Heart left ventricle (tissue), 16 donors: ENCODE measurements at regions not wholly inside any gene's neighbourhood (a gene's known extent, or its start where the extent isn't known, plus 50 kb on each side); places are given as distances from the start of the nearest gene placed in this dataset.
"Not testable (repeated sequence)": the region's sequence is repeated elsewhere in the genome, so short reads cannot be mapped to it uniquely, and the experiment has no call there.

Experiments used
- ATAC-seq, 4 donors: fragments of 200-7000 bp; cut with Tn5 transposase; one replicate each; pipeline ENCODE4 v1.9.1; 2020 to 2022; ENCODE audit warnings: moderate library complexity in 4 of 4, mild to moderate bottlenecking in 3 of 4, moderate number of reproducible peaks in 1 of 4
- DNase-seq, 5 donors: peaks; one replicate each; pipeline ENCODE4 v3.0.0-alpha.2; 2020
- H3K27ac ChIP-seq, 12 donors: fragments of 200-600 bp; sonication (generic) in 4 of 12; one replicate each; pipeline versions ENCODE4 v1.5.0 to v1.8.0; 2016 to 2022; ENCODE audit warnings: mild to moderate bottlenecking in 2 of 12
- H3K27me3 ChIP-seq, 9 donors: fragments of 200-600 bp; sonication (generic) in 2 of 9; one replicate each; pipeline versions ENCODE4 v1.5.1 to v1.8.0; 2016 to 2022; ENCODE audit warnings: mild to moderate bottlenecking in 3 of 9
- H3K36me3 ChIP-seq, 9 donors: fragments of 200-600 bp; sonication (generic) in 2 of 9; one replicate each; pipeline versions ENCODE4 v1.5.0 to v1.8.0; 2018 to 2022; ENCODE audit warnings: mild to moderate bottlenecking in 2 of 9
- H3K4me1 ChIP-seq, 12 donors: fragments of 200-600 bp; sonication (generic) in 4 of 12; one replicate each; pipeline versions ENCODE4 v1.5.0 to v1.8.0; 2016 to 2022; ENCODE audit warnings: mild to moderate bottlenecking in 3 of 12
- H3K4me3 ChIP-seq, 12 donors: fragments of 200-600 bp; sonication (generic) in 4 of 12; one replicate each; pipeline versions ENCODE4 v1.5.0 to v1.8.0; 2017 to 2022; ENCODE audit warnings: mild to moderate bottlenecking in 9 of 12, moderate library complexity in 4 of 12
- H3K9me3 ChIP-seq, 12 donors: fragments of 200-600 bp; sonication (generic) in 4 of 12; one replicate each; pipeline versions ENCODE4 v1.5.0 to v1.8.0; 2016 to 2022; ENCODE audit warnings: mild to moderate bottlenecking in 1 of 12
- CTCF ChIP-seq, 12 donors: fragments of 200-600 bp; sonication (generic) in 4 of 12; IDR thresholded peaks; one replicate each; pipeline versions ENCODE4 v1.5.0 to v1.8.0; 2018 to 2022; ENCODE audit warnings: antibody characterized with exemption in 12 of 12, mild to moderate bottlenecking in 5 of 12
- POLR2A ChIP-seq, 2 donors: fragments of 450-650 bp; IDR thresholded peaks; one replicate each; pipeline ENCODE4 v1.6.1; 2017; ENCODE audit warnings: antibody characterized with exemption in 2 of 2, mild to moderate bottlenecking in 2 of 2, moderate library complexity in 2 of 2
- WGBS, 4 donors: extraction: QIAGEN DNeasy Blood & Tissue Kit in 2 of 4; methylation state at CpG; one replicate each; pipeline versions ENCODE4 v1.1.5 to v1.1.7; 2013 to 2018; 5-methylcytosine and 5-hydroxymethylcytosine counted together
- intact Hi-C, 10 donors: fragments of 100-400 bp; cut with DNase I; formaldehyde crosslinking; loops; one replicate each; pipeline versions ENCODE4 v1.11.1 to v1.14.2; 2022
- donor health status: ischemic (EF 13 %, LVEDD 7.1; RV severe dilation, severe dysfunction).
- donor health status: healthy with polysubstance abuse.
- donor health status: DM: no; HTN: yes; CAD: no.
- donor health status: DM: no; HTN: no; CAD: no.
- donor health status: ischemic (EF 25% LVEDD 6.9; RV normal size, moderate dysfunction).
- donor health status: ischemic (EF 25% LVEDD 5.7; RV mildly dilated, moderate dysfunction).
- donor health status: healthy.
- donor health status: DM: yes; HTN: yes; CAD: no.
- donor health status: ischemic (EF 35%, LVEDD 5.7; RV mildly dilated, moderate dysfunction).
- donor health status: nonischemic (EF 11% LVEDD 7.7; RV severe dilation, severe dysfunction).
- donor health status: DM: yes; HTN: yes; CAD: no.
- donor health status: PGD.
- donor health status: ischemic (EF 29% LVEDD 5.4; RV normal size, mild dysfunction).
- donor health status: nonischemic (EF 23%, LVEDD 6.1; RV moderate dilation, normal function).

- H3K4me1 ChIP-seq, result no peaks in the 10 kb centered on the region
- TF ChIP-seq CTCF (IDR thresholded peaks at IDR 0.05), result no peak
- no peak for TF ChIP-seq POLR2A (IDR thresholded peaks at IDR 0.05)
- H3K9me3 ChIP-seq, result peaks cover 0 to 10% (median 0%) of the 10 kb centered on the region in 12 donors
- peaks cover 0 to 4% (median 0%) of the 10 kb centered on the region in 9 donors for H3K27me3 ChIP-seq
- no peak for DNase-seq
- 64 to 79% (median 73%) methylated on average over 4 of the region's 4 CpGs for WGBS, 4 donors
- H3K4me3 ChIP-seq, result no peak overlapping the region
- intact Hi-C loops, result no loop called here
- H3K36me3 ChIP-seq, result no peaks in the 10 kb centered on the region
- no peak for ATAC-seq
- H3K27ac ChIP-seq, result no peak overlapping the region
Observed at GRCh38 chr13:30061217-30061616, 210.8 kb upstream of the UBL3 start.

GRCh38 chr13:30058429-30058828, 208.0 kb upstream of the UBL3 start:
- Histone ChIP-seq H3K4me3 (no peak overlapping the region), H3K27me3 (peaks cover 0 to 14% (median 0%) of the 10 kb centered on the region in 9 donors), H3K4me1 (no peaks in the 10 kb centered on the region), H3K27ac (no peak overlapping the region), H3K36me3 (no peaks in the 10 kb centered on the region), H3K9me3 (peaks cover 0 to 10% (median 0%) of the 10 kb centered on the region in 12 donors)
- TF ChIP-seq POLR2A (IDR thresholded peaks at IDR 0.05), result no peak
- intact Hi-C loops, result no loop called here
- 89 to 94% (median 93%) methylated on average over 3 of the region's 3 CpGs for WGBS, 4 donors
- no peak for DNase-seq
- no peak for ATAC-seq

- intact Hi-C loops, H3K27ac ChIP-seq, H3K36me3 ChIP-seq, H3K4me3 ChIP-seq, DNase-seq, H3K4me1 ChIP-seq, ATAC-seq: not testable (repeated sequence)
- WGBS, 4 donors, result 67 to 90% (median 77%) methylated on average over 5 of the region's 5 CpGs
- H3K9me3 ChIP-seq, result peaks cover 0 to 10% (median 0%) of the 10 kb centered on the region in 12 donors
- H3K27me3 ChIP-seq, result peaks cover 0 to 32% (median 0%) of the 10 kb centered on the region in 9 donors
Observed at GRCh38 chr13:30054546-30054945, 204.1 kb upstream of the UBL3 start.

- Histone ChIP-seq H3K36me3 (no peaks in the 10 kb centered on the region), H3K4me1 (no peaks in the 10 kb centered on the region), H3K9me3 (peaks cover 0 to 10% (median 0%) of the 10 kb centered on the region in 12 donors), H3K27me3 (peaks cover 0 to 35% (median 0%) of the 10 kb centered on the region in 9 donors), H3K27ac (no peak overlapping the region), H3K4me3 (no peak overlapping the region)
- TF ChIP-seq CTCF (IDR thresholded peaks at IDR 0.05) (no peak), POLR2A (IDR thresholded peaks at IDR 0.05) (no peak)
- ATAC-seq, result no peak
- intact Hi-C loops, result no loop called here
- WGBS, 4 donors, result 45 to 65% (median 50%) methylated on average over 4 of the region's 4 CpGs
- DNase-seq, result no peak
Observed at GRCh38 chr13:30053939-30054338, 203.5 kb upstream of the UBL3 start.

GRCh38 chr13:30052120-30052519, 201.7 kb upstream of the UBL3 start:
- no peaks in the 10 kb centered on the region for H3K9me3 ChIP-seq
- TF ChIP-seq POLR2A (IDR thresholded peaks at IDR 0.05) (no peak), CTCF (IDR thresholded peaks at IDR 0.05) (no peak)
- ATAC-seq, result no peak
- intact Hi-C loops, result no loop called here
- H3K27me3 ChIP-seq, result peaks cover 0 to 39% (median 0%) of the 10 kb centered on the region in 9 donors
- H3K4me1 ChIP-seq, result no peaks in the 10 kb centered on the region
- no peak overlapping the region for H3K4me3 ChIP-seq
- no peak overlapping the region for H3K27ac ChIP-seq
- H3K36me3 ChIP-seq, result no peaks in the 10 kb centered on the region
- no peak for DNase-seq
- 28 to 39% (median 36%) methylated on average over 7 of the region's 7 CpGs for WGBS, 4 donors
